SK-N-SH (cell line): ENCODE measurements at regions not wholly inside any gene's neighbourhood (a gene's known extent, or its start where the extent isn't known, plus 50 kb on each side); places are given as distances from the start of the nearest gene placed in this dataset.

Experiments used
- CTCF ChIP-seq: fragments of 200-600 bp; sonication (generic); IDR thresholded peaks from 2 replicates; pipeline ENCODE4 v1.6.1; 2017; ENCODE audit warnings: antibody characterized with exemption, mild to moderate bottlenecking, moderate library complexity
- EZH2phosphoT487 ChIP-seq: fragments of 200-600 bp; sonication (generic); IDR thresholded peaks from 2 replicates; pipeline ENCODE4 v1.6.1; 2017; ENCODE audit warnings: low read depth, mixed run types, mild to moderate bottlenecking, antibody characterized with exemption, moderate library complexity, borderline replicate concordance
- FOXJ3 ChIP-seq: sonication (generic); formaldehyde crosslinking; IDR thresholded peaks from 2 replicates; pipeline ENCODE4 v1.5.1; 2020; ENCODE audit warnings: mild to moderate bottlenecking, missing genetic modification reagents
- NRF1 ChIP-seq: IDR thresholded peaks from 2 replicates; pipeline ENCODE4 v1.6.1; 2012; ENCODE audit warnings: low read depth, mild to moderate bottlenecking, low read length
- REST ChIP-seq: IDR thresholded peaks from 2 replicates; pipeline ENCODE4 v1.6.1; 2012; ENCODE audit warnings: mild to moderate bottlenecking, low read depth, low read length, moderate library complexity
- TF ChIP-seq, protein P1 (sequence below): IDR thresholded peaks from 2 replicates; pipeline ENCODE4 v1.4.0; 2012; ENCODE audit warnings: low read depth, borderline replicate concordance

- TF ChIP-seq EZH2phosphoT487: no peak
- TF ChIP-seq CTCF: no peak
- no peak for TF ChIP-seq FOXJ3
- TF ChIP-seq, protein P1, sequence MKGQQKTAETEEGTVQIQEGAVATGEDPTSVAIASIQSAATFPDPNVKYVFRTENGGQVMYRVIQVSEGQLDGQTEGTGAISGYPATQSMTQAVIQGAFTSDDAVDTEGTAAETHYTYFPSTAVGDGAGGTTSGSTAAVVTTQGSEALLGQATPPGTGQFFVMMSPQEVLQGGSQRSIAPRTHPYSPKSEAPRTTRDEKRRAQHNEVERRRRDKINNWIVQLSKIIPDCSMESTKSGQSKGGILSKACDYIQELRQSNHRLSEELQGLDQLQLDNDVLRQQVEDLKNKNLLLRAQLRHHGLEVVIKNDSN: no peak
- no peak for TF ChIP-seq NRF1
- no peak for TF ChIP-seq REST
These were observed 78.1 kb upstream of the SLC22A11 start for GRCh38 chr11:64477675-64478074.
